Endothelial cell of umbilical vein (primary cell): ENCODE measurements at regions not wholly inside any gene's neighbourhood (a gene's known extent, or its start where the extent isn't known, plus 50 kb on each side); places are given as distances from the start of the nearest gene placed in this dataset.

Experiments
- BruUV-seq: library from RNA; stranded (reverse); fragments of 400-500 nt; replicated peaks from 2 replicates; lab custom pipeline; 2021; lab: Mats Ljungman, UMichigan
- CTCF ChIA-PET: fragments of 300-600, 350-600 bp; sonication (Branson Sonifier 250); formaldehyde crosslinking; loops from one replicate; lab custom pipeline; 2021; ENCODE audit warnings: antibody characterized with exemption, inconsistent platforms; lab: Charles Lee
- POLR2A ChIA-PET: fragments of 300-600, 350-600 bp; sonication (Branson Sonifier 250); formaldehyde crosslinking; loops from one replicate; lab custom pipeline; 2021; ENCODE audit warnings: antibody characterized with exemption, inconsistent platforms; lab: Charles Lee
- DNase-seq: peaks from one replicate; pipeline ENCODE4 v3.0.0-alpha.2; 2011; ENCODE audit warnings: low read depth, low spot score
- FAIRE-seq: peaks from 2 replicates; lab custom pipeline; 2011; peaks lifted over from hg19 to GRCh38; lab: Jason Lieb, UNC
- H2AFZ ChIP-seq: 2 replicates; pipeline ENCODE4 v1.6.0; 2012; ENCODE audit warnings: low read depth, low read length, control low read depth, inconsistent platforms
- H3K27ac ChIP-seq: 2 replicates; pipeline ENCODE4 v1.5.1; 2011; ENCODE audit warnings: low read depth, mild to moderate bottlenecking, control low read depth, low read length, moderate library complexity; ENCODE audit not compliant: insufficient read depth
- H3K27me3 ChIP-seq, 2 experiments: 2 replicates each; pipeline versions ENCODE4 v1.6.0 to v1.6.1; 2011; ENCODE audit warnings: low read length in 2 of 2, mixed read lengths in 1 of 2; ENCODE audit not compliant: control insufficient read depth in 2 of 2, insufficient read depth in 2 of 2
- H3K36me3 ChIP-seq, 2 experiments: 2 replicates in 1 of 2; 3 replicates in 1 of 2; pipeline ENCODE4 v1.5.1; 2011; ENCODE audit warnings: low read length in 2 of 2, mild to moderate bottlenecking in 1 of 2, moderate library complexity in 1 of 2; ENCODE audit not compliant: control insufficient read depth in 2 of 2, insufficient read depth in 2 of 2; ENCODE audit errors: extremely low read depth in 1 of 2
- H3K4me1 ChIP-seq: 3 replicates; pipeline ENCODE4 v1.5.1; 2011; ENCODE audit warnings: mild to moderate bottlenecking, low read length; ENCODE audit not compliant: control insufficient read depth, insufficient read depth; ENCODE audit errors: extremely low read depth
- H3K4me2 ChIP-seq: 2 replicates; pipeline ENCODE4 v1.6.1; 2011; ENCODE audit warnings: low read length, control low read depth, mixed read lengths; ENCODE audit not compliant: insufficient read depth
- H3K4me3 ChIP-seq, 3 experiments: fragments of 200-600 bp in 1 of 3; sonication (generic), shearing (Covaris generic) in 1 of 3; replicated peaks in 1 of 3; 2 replicates each; pipeline ENCODE4 v1.5.1; 2011 to 2016; ENCODE audit warnings: control low read depth in 3 of 3, low read length in 3 of 3, mild to moderate bottlenecking in 2 of 3, inconsistent platforms in 1 of 3, low read depth in 1 of 3, moderate library complexity in 1 of 3; ENCODE audit not compliant: insufficient read depth in 1 of 3
- H3K79me2 ChIP-seq: 2 replicates; pipeline ENCODE4 v1.6.0; 2012; ENCODE audit warnings: low read length, inconsistent platforms; ENCODE audit not compliant: control insufficient read depth, insufficient read depth
- H3K9ac ChIP-seq: replicated peaks from 2 replicates; pipeline ENCODE3; 2011; ENCODE audit warnings: low read length, control low read depth; ENCODE audit not compliant: insufficient read depth; ENCODE audit errors: extremely low read depth
- H3K9me1 ChIP-seq: replicated peaks from 3 replicates; pipeline ENCODE4 v1.6.0; 2011; ENCODE audit warnings: mild to moderate bottlenecking, low read length; ENCODE audit not compliant: control insufficient read depth, insufficient read depth; ENCODE audit errors: extremely low read depth
- H3K9me3 ChIP-seq: replicated peaks from 2 replicates; pipeline ENCODE4 v1.5.1; 2012; ENCODE audit warnings: low read length, inconsistent platforms; ENCODE audit not compliant: control insufficient read depth, insufficient read depth
- H4K20me1 ChIP-seq: replicated peaks from 2 replicates; pipeline ENCODE3; 2011; ENCODE audit warnings: mild to moderate bottlenecking, low read length; ENCODE audit not compliant: control insufficient read depth, insufficient read depth; ENCODE audit errors: extremely low read depth
- CTCF ChIP-seq, 2 donors: IDR thresholded peaks; 1 replicate in 1 of 2; 2 replicates in 1 of 2; pipeline ENCODE4 v1.5.1; 2011; ENCODE audit warnings: low read length in 2 of 2, mild to moderate bottlenecking in 2 of 2, moderate library complexity in 2 of 2, control low read depth in 1 of 2, inconsistent platforms in 1 of 2, low read depth in 1 of 2; ENCODE audit not compliant: insufficient read depth in 1 of 2; ENCODE audit errors: extremely low read depth in 1 of 2
- EZH2 ChIP-seq: IDR thresholded peaks from 2 replicates; pipeline ENCODE4 v1.6.1; 2012; ENCODE audit warnings: borderline replicate concordance, low read depth, mild to moderate bottlenecking, moderate library complexity, low read length, inconsistent platforms; ENCODE audit not compliant: severe bottlenecking
- FOS ChIP-seq: IDR thresholded peaks from 2 replicates; pipeline ENCODE4 v1.6.1; 2011; ENCODE audit warnings: mild to moderate bottlenecking, low read length, moderate library complexity, borderline replicate concordance; ENCODE audit not compliant: insufficient read depth
- GATA2 ChIP-seq: IDR thresholded peaks from 2 replicates; pipeline ENCODE4 v1.7.0; 2011; ENCODE audit warnings: low read depth, mild to moderate bottlenecking, moderate library complexity, mixed read lengths, low read length; ENCODE audit not compliant: insufficient read length, insufficient read depth
- JUN ChIP-seq: IDR thresholded peaks from 2 replicates; pipeline ENCODE4 v1.6.1; 2011; ENCODE audit warnings: borderline replicate concordance, low read depth; ENCODE audit not compliant: insufficient read length, insufficient read depth
- MAX ChIP-seq: IDR thresholded peaks from 2 replicates; pipeline ENCODE4 v1.6.1; 2011; ENCODE audit not compliant: insufficient read depth, insufficient read length
- MYC ChIP-seq: IDR thresholded peaks from one replicate; pipeline ENCODE4 v1.6.1; 2011; ENCODE audit warnings: mild to moderate bottlenecking, low read depth, low read length
- POLR2A ChIP-seq: IDR thresholded peaks from 2 replicates; pipeline ENCODE4 v1.6.1; 2012; ENCODE audit warnings: low read depth, mild to moderate bottlenecking, control low read depth, low read length
- POLR2AphosphoS5 ChIP-seq: IDR thresholded peaks from 2 replicates; pipeline ENCODE4 v1.6.1; 2012; ENCODE audit warnings: low read depth, mild to moderate bottlenecking, control low read depth, low read length, moderate library complexity; ENCODE audit not compliant: insufficient read depth
- dilution Hi-C: fragments of 300-500 bp; cut with MboI; formaldehyde crosslinking; loops from one replicate; pipeline ENCODE4 v1.15.0; 2019; ENCODE audit warnings: low sequenced_read_pairs; ENCODE audit not compliant: extremely low pct_ligation_motif_present
- intact Hi-C: fragments of 100-400 bp; cut with micrococcal nuclease; formaldehyde crosslinking; loops from one replicate; pipeline ENCODE4 v1.10.0; 2022

GRCh38 chr7:3164380-3164792 lies 120.7 kb upstream of the CARD11 start:
- BruUV-seq, result no TSS peak
- no peaks in the 10 kb centered on the region for H4K20me1 ChIP-seq
- no peaks in the 10 kb centered on the region for H3K9me1 ChIP-seq
- intact Hi-C loops, result no loop called here
- no peaks in the 10 kb centered on the region for H3K9me3 ChIP-seq
- ChIA-PET POLR2A (no interaction called here), CTCF (interaction anchor here (1.7 kb wide), 1 partner anchor 36 kb away, joined by 8 read pairs; no protein-coding TSS in a partner anchor)
- no peaks in the 10 kb centered on the region for H3K4me1 ChIP-seq
- H3K27ac ChIP-seq, result no peak overlapping the region
- TF ChIP-seq POLR2A, result no peak
- TF ChIP-seq MAX, result no peak
- TF ChIP-seq MYC, result no peak
- no peak for TF ChIP-seq CTCF (IDR thresholded peaks at IDR 0.05; ENCODE audit: extremely low read depth in 1 of 2, insufficient read depth in 1 of 2, low read depth in 1 of 2, low read length in 2 of 2)
- no peak for TF ChIP-seq GATA2
- no peak for TF ChIP-seq EZH2
- no peak for TF ChIP-seq JUN
- TF ChIP-seq POLR2AphosphoS5, result no peak
- no peak for TF ChIP-seq FOS
- H3K79me2 ChIP-seq, result no peaks in the 10 kb centered on the region
- no peak overlapping the region for H3K4me3 ChIP-seq
- no peak overlapping the region for H2AFZ ChIP-seq
- no peaks in the 10 kb centered on the region for H3K36me3 ChIP-seq
- FAIRE-seq (no peak), DNase-seq (no peak)
- no peak overlapping the region for H3K4me2 ChIP-seq
- H3K9ac ChIP-seq, result no peak overlapping the region
- H3K27me3 ChIP-seq, result no peaks in the 10 kb centered on the region
- dilution Hi-C loops, result no loop called here
